ENCODE measurements at regions not wholly inside any gene's neighbourhood (a gene's known extent, or its start where the extent isn't known, plus 50 kb on each side); places are given as distances from the start of the nearest gene placed in this dataset.

GRCh38 chr7:11252705-11253272, 279.1 kb downstream of the PHF14 start:
- H3K27ac ChIP-seq = no peak overlapping the region
- H3K36me3 ChIP-seq = no peaks in the 10 kb centered on the region
- 75% methylated on average over 3 of the region's 3 CpGs for WGBS, 2 donors
- TF ChIP-seq CTCF (IDR thresholded peaks at IDR 0.05) = no peak
- TF ChIP-seq POLR2A (IDR thresholded peaks at IDR 0.05) = no peak
- H3K27me3 ChIP-seq = no peaks in the 10 kb centered on the region
- DNase-seq = no peak
- intact Hi-C loops (cut with DNase I) = no loop called here
- no peak overlapping the region for H3K4me3 ChIP-seq (replicated peaks in 1 of 3)
- no peaks in the 10 kb centered on the region for H3K4me1 ChIP-seq
- no peaks in the 10 kb centered on the region for H3K9me3 ChIP-seq

GRCh38 chr7:11256501-11256900, 282.8 kb downstream of the PHF14 start:
- Histone ChIP-seq H3K4me1 (no peaks in the 10 kb centered on the region), H3K4me3 (replicated peaks in 1 of 3) (no peak overlapping the region), H3K27me3 (no peaks in the 10 kb centered on the region), H3K9me3 (no peaks in the 10 kb centered on the region), H3K27ac (no peak overlapping the region), H3K36me3 (no peaks in the 10 kb centered on the region)
- intact Hi-C loops (cut with DNase I) = no loop called here
- WGBS, 2 donors = 90 to 91% methylated on average over 4 of the region's 4 CpGs
- DNase-seq = no peak
- TF ChIP-seq POLR2A (IDR thresholded peaks at IDR 0.05) (no peak), CTCF (IDR thresholded peaks at IDR 0.05) (no peak)

- Histone ChIP-seq H3K4me1 (no peaks in the 10 kb centered on the region), H3K9me3 (no peaks in the 10 kb centered on the region), H3K27ac (no peak overlapping the region), H3K36me3 (no peaks in the 10 kb centered on the region), H3K4me3 (replicated peaks in 1 of 3) (no peak overlapping the region), H3K27me3 (no peaks in the 10 kb centered on the region)
- intact Hi-C loops (cut with DNase I) = no loop called here
- DNase-seq = peak; percentile 47 to 62
- no peak for TF ChIP-seq CTCF (IDR thresholded peaks at IDR 0.05)
- TF ChIP-seq POLR2A (IDR thresholded peaks at IDR 0.05) = no peak
These were observed 287.8 kb downstream of the PHF14 start for GRCh38 chr7:11261470-11261869.

- 50 to 86% methylated on average over 2 of the region's 2 CpGs for WGBS, 2 donors
- intact Hi-C loops (cut with DNase I) = no loop called here
- H3K9me3 ChIP-seq = no peaks in the 10 kb centered on the region
- no peak for DNase-seq
- H3K27me3 ChIP-seq = no peaks in the 10 kb centered on the region
- no peak overlapping the region for H3K4me3 ChIP-seq (replicated peaks in 1 of 3)
- no peak overlapping the region for H3K27ac ChIP-seq
- no peaks in the 10 kb centered on the region for H3K36me3 ChIP-seq
- no peaks in the 10 kb centered on the region for H3K4me1 ChIP-seq
- TF ChIP-seq POLR2A (IDR thresholded peaks at IDR 0.05) = no peak
- no peak for TF ChIP-seq CTCF (IDR thresholded peaks at IDR 0.05)
These were observed 292.4 kb downstream of the PHF14 start for GRCh38 chr7:11266101-11266500.

- TF ChIP-seq POLR2A (IDR thresholded peaks at IDR 0.05) (no peak), CTCF (IDR thresholded peaks at IDR 0.05) (no peak)
- Histone ChIP-seq H3K9me3 (no peaks in the 10 kb centered on the region), H3K27me3 (no peaks in the 10 kb centered on the region), H3K36me3 (no peaks in the 10 kb centered on the region), H3K4me1 (no peaks in the 10 kb centered on the region), H3K4me3 (replicated peaks in 1 of 3) (no peak overlapping the region), H3K27ac (no peak overlapping the region)
- WGBS, 2 donors = 80 to 85% methylated on average over 2 of the region's 2 CpGs
- no peak for DNase-seq
- intact Hi-C loops (cut with DNase I) = no loop called here
These were observed 298.7 kb downstream of the PHF14 start for GRCh38 chr7:11272352-11272751.
